Mesenchymal stem cell (in vitro differentiated cells and primary cell): ENCODE measurements at regions not wholly inside any gene's neighbourhood (a gene's known extent, or its start where the extent isn't known, plus 50 kb on each side); places are given as distances from the start of the nearest gene placed in this dataset.

Source experiments
- DNase-seq: peaks from one replicate; pipeline ENCODE4 v3.0.0-alpha.2; 2013
- H2AFZ ChIP-seq: one replicate; pipeline ENCODE4 v1.6.1; 2013; ENCODE audit warnings: low read depth, mild to moderate bottlenecking, control low read depth, inconsistent platforms, low read length, moderate library complexity
- H2AK5ac ChIP-seq: 2 replicates; pipeline ENCODE4 v1.6.1; 2013; ENCODE audit warnings: low read length, moderate library complexity, mild to moderate bottlenecking, inconsistent platforms; ENCODE audit not compliant: severe bottlenecking
- H2BK120ac ChIP-seq: one replicate; pipeline ENCODE4 v1.6.1; 2013; ENCODE audit warnings: low read depth, mild to moderate bottlenecking, inconsistent platforms, low read length, moderate library complexity
- H2BK12ac ChIP-seq, 2 experiments: one replicate each; pipeline ENCODE4 v1.6.1; 2013; ENCODE audit warnings: inconsistent platforms in 2 of 2, low read length in 2 of 2, mild to moderate bottlenecking in 2 of 2, moderate library complexity in 2 of 2, control low read depth in 1 of 2
- H2BK15ac ChIP-seq: one replicate; pipeline ENCODE4 v1.6.1; 2013; ENCODE audit warnings: mild to moderate bottlenecking, low read depth, inconsistent platforms; ENCODE audit not compliant: poor library complexity, severe bottlenecking
- H2BK5ac ChIP-seq: 2 replicates; pipeline ENCODE4 v1.6.1; 2013; ENCODE audit warnings: low read depth, mild to moderate bottlenecking, low read length, control low read depth, inconsistent platforms; ENCODE audit not compliant: poor library complexity, severe bottlenecking
- H3K14ac ChIP-seq, 2 experiments: one replicate each; pipeline ENCODE4 v1.6.1; 2013; ENCODE audit warnings: inconsistent platforms in 2 of 2, low read length in 2 of 2, control low read depth in 1 of 2, mild to moderate bottlenecking in 1 of 2, moderate library complexity in 1 of 2
- H3K18ac ChIP-seq, 2 experiments: one replicate each; pipeline ENCODE4 v1.6.1; 2013; ENCODE audit warnings: inconsistent platforms in 2 of 2, low read length in 2 of 2, control low read depth in 1 of 2, low read depth in 1 of 2, mild to moderate bottlenecking in 1 of 2
- H3K23ac ChIP-seq, 2 experiments: one replicate each; pipeline ENCODE4 v1.6.1; 2013; ENCODE audit warnings: inconsistent platforms in 2 of 2, low read length in 2 of 2, mild to moderate bottlenecking in 2 of 2, moderate library complexity in 2 of 2, control low read depth in 1 of 2
- H3K27ac ChIP-seq: 2 replicates; pipeline ENCODE4 v1.5.1; 2013; ENCODE audit warnings: mild to moderate bottlenecking, moderate library complexity, low read length, control low read depth, inconsistent platforms; ENCODE audit not compliant: poor library complexity, severe bottlenecking
- H3K27me3 ChIP-seq, 2 experiments: 2 replicates each; pipeline versions ENCODE4 v1.6.1 to v1.7.0; 2013; ENCODE audit warnings: low read length in 2 of 2, mild to moderate bottlenecking in 2 of 2, moderate library complexity in 2 of 2, control low read depth in 1 of 2, inconsistent platforms in 1 of 2; ENCODE audit not compliant: control insufficient read depth in 1 of 2, insufficient read depth in 1 of 2
- H3K36me3 ChIP-seq, 2 experiments: 2 replicates each; pipeline versions ENCODE4 v1.6.1 to v1.7.0; 2013; ENCODE audit warnings: low read length in 2 of 2, control low read depth in 1 of 2, inconsistent platforms in 1 of 2, low read depth in 1 of 2, mild to moderate bottlenecking in 1 of 2; ENCODE audit not compliant: insufficient read depth in 2 of 2, control insufficient read depth in 1 of 2
- H3K4ac ChIP-seq, 2 experiments: one replicate each; pipeline ENCODE4 v1.6.1; 2013; ENCODE audit warnings: inconsistent platforms in 2 of 2, low read length in 2 of 2, mild to moderate bottlenecking in 2 of 2, moderate library complexity in 2 of 2, control low read depth in 1 of 2, low read depth in 1 of 2
- H3K4me1 ChIP-seq: 2 replicates; pipeline ENCODE4 v1.6.1; 2013; ENCODE audit warnings: low read depth, low read length, control low read depth; ENCODE audit not compliant: control insufficient read depth, insufficient read depth
- H3K4me2 ChIP-seq: 2 replicates; pipeline ENCODE4 v1.6.1; 2013; ENCODE audit warnings: low read length, mild to moderate bottlenecking, inconsistent platforms; ENCODE audit not compliant: poor library complexity, severe bottlenecking
- H3K4me3 ChIP-seq, 2 experiments: 2 replicates each; pipeline versions ENCODE4 v1.5.1 to v1.7.0; 2013; ENCODE audit warnings: low read length in 2 of 2, mild to moderate bottlenecking in 2 of 2, control low read depth in 1 of 2, low read depth in 1 of 2; ENCODE audit not compliant: insufficient read depth in 1 of 2
- H3K79me1 ChIP-seq: replicated peaks from 2 replicates; pipeline ENCODE4 v1.6.1; 2013; ENCODE audit warnings: mild to moderate bottlenecking, control low read depth, low read length, inconsistent platforms; ENCODE audit not compliant: poor library complexity, severe bottlenecking
- H3K9ac ChIP-seq: 2 replicates; pipeline ENCODE4 v1.7.0; 2013; ENCODE audit warnings: mild to moderate bottlenecking, low read length, moderate library complexity
- H3K9me3 ChIP-seq: 2 replicates; pipeline ENCODE4 v1.7.0; 2013; ENCODE audit warnings: mild to moderate bottlenecking, low read length; ENCODE audit not compliant: control insufficient read depth
- H4K8ac ChIP-seq: one replicate; pipeline ENCODE4 v1.6.1; 2013; ENCODE audit warnings: inconsistent platforms, mild to moderate bottlenecking, low read length, moderate library complexity
- H4K91ac ChIP-seq: one replicate; pipeline ENCODE4 v1.6.1; 2013; ENCODE audit warnings: mild to moderate bottlenecking, low read length, inconsistent platforms
- WGBS: methylation state at CpG from one replicate; pipeline ENCODE4 v1.1.7; 2013; ENCODE audit warnings: mixed read lengths; 5-methylcytosine and 5-hydroxymethylcytosine counted together

DNA sequence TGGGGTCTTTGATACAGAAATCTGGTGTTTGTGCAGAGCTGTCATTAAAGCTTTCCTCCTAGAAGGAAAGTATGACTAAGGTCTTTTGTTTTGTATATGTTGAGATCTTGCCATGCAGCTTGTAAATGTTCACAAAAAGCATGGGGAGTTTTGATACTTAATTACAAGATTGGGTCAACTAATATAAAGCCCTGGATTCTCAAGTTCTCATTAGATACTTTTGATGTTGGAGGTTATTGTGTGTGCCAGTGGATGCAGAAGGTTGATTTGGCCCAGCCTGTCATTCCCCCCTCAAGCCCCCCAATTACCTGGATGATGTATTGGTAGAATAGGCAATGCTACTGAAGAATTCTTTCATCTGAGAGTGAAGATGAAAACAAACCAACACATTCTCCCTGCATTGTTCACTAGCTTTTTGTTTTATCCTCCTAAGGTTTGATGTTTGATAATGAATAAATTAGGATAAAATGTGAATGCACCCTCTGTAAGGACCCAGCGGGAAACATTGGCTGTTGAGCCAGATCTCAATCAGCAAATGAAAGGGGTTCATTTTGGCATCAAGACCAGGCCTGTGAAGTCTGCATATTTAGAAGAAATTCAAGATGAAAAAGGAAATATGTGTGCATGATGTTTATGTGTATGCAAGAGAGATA is 61.9 kb upstream of the ADAMTS19 start:
- H3K23ac ChIP-seq, result no peak overlapping the region
- no peak overlapping the region for H3K18ac ChIP-seq
- no peak overlapping the region for H4K91ac ChIP-seq
- WGBS, result 80% methylated on average over 1 of the region's 1 CpG
- no peak overlapping the region for H3K4me2 ChIP-seq
- no peak overlapping the region for H2BK15ac ChIP-seq
- peak overlapping the region in 1 of 2 experiments; percentile 77 for H2BK12ac ChIP-seq
- H2AK5ac ChIP-seq, result no peak overlapping the region
- H2BK120ac ChIP-seq, result no peak overlapping the region
- H3K4me3 ChIP-seq, result no peak overlapping the region
- H4K8ac ChIP-seq, result no peak overlapping the region
- no peaks in the 10 kb centered on the region for H3K9me3 ChIP-seq
- DNase-seq, result no peak
- no peak overlapping the region for H2AFZ ChIP-seq
- no peak overlapping the region for H3K14ac ChIP-seq
- H3K4me1 ChIP-seq, result no peaks in the 10 kb centered on the region
- H3K79me1 ChIP-seq, result no peaks in the 10 kb centered on the region
- no peaks in the 10 kb centered on the region for H3K36me3 ChIP-seq
- no peaks in the 10 kb centered on the region for H3K27me3 ChIP-seq
- H3K9ac ChIP-seq, result no peak overlapping the region
- no peak overlapping the region for H3K4ac ChIP-seq
- no peak overlapping the region for H3K27ac ChIP-seq
- no peak overlapping the region for H2BK5ac ChIP-seq

GRCh38 chr5:129399069-129399468 is 61.0 kb upstream of the ADAMTS19 start:
- Histone ChIP-seq H2BK15ac (no peak overlapping the region), H3K9me3 (no peaks in the 10 kb centered on the region), H2AFZ (no peak overlapping the region), H3K27me3 (no peaks in the 10 kb centered on the region), H3K4me1 (no peaks in the 10 kb centered on the region), H2BK120ac (peak overlapping the region; percentile 34), H3K14ac (no peak overlapping the region), H4K8ac (no peak overlapping the region), H3K4me2 (no peak overlapping the region), H3K27ac (no peak overlapping the region), H3K18ac (no peak overlapping the region), H4K91ac (no peak overlapping the region), H3K9ac (no peak overlapping the region), H3K79me1 (no peaks in the 10 kb centered on the region), H2BK5ac (no peak overlapping the region), H3K4me3 (no peak overlapping the region), H3K23ac (no peak overlapping the region), H3K4ac (no peak overlapping the region), H3K36me3 (no peaks in the 10 kb centered on the region), H2BK12ac (no peak overlapping the region), H2AK5ac (no peak overlapping the region)
- DNase-seq, result no peak
- no CpG with 5 or more reads among the region's 2 CpGs for WGBS

DNA sequence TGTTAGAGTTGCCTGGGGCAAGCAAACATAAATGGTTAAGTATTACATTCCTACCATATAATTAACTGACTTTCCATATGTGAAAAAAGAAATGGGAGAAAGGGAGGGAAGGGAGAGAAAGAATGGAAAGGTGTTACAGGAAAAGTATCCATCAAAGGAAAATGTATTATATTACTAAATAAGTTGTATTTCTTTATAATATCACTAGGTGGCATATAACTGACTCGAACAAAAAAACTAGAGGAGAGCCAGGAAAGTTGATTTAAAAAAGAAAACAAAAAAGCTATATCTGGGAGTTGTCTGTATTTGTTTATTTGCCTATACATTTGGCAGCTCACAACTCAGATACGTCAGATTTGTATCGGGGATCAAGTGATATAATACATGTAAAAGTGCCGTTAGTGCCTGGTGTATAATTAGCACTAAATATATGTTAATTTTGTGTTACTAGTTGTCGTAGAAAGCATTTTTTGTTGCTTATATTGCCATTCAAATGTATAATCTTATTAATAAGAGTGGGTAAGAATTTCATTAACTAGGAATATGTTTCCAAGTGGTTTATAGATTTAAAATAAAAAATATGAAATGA is 59.6 kb upstream of the ADAMTS19 start:
- H3K23ac ChIP-seq, result no peak overlapping the region
- peak overlapping the region; percentile 79 for H3K9ac ChIP-seq
- no peak overlapping the region for H3K4me2 ChIP-seq
- H3K27me3 ChIP-seq, result no peaks in the 10 kb centered on the region
- no peak overlapping the region for H2BK120ac ChIP-seq
- no peaks in the 10 kb centered on the region for H3K4me1 ChIP-seq
- H2BK12ac ChIP-seq, result no peak overlapping the region
- H3K9me3 ChIP-seq, result no peaks in the 10 kb centered on the region
- H2BK5ac ChIP-seq, result no peak overlapping the region
- no peak overlapping the region for H3K27ac ChIP-seq
- no peak overlapping the region for H2AK5ac ChIP-seq
- no peak overlapping the region for H2BK15ac ChIP-seq
- no peak overlapping the region for H3K4ac ChIP-seq
- H3K4me3 ChIP-seq, result no peak overlapping the region
- no peak overlapping the region for H4K8ac ChIP-seq
- no peak overlapping the region for H2AFZ ChIP-seq
- WGBS, result 85% methylated on average over 5 of the region's 5 CpGs
- no peak overlapping the region for H4K91ac ChIP-seq
- H3K18ac ChIP-seq, result no peak overlapping the region
- H3K79me1 ChIP-seq, result no peaks in the 10 kb centered on the region
- no peak overlapping the region for H3K14ac ChIP-seq
- H3K36me3 ChIP-seq, result no peaks in the 10 kb centered on the region
- DNase-seq, result no peak

DNA sequence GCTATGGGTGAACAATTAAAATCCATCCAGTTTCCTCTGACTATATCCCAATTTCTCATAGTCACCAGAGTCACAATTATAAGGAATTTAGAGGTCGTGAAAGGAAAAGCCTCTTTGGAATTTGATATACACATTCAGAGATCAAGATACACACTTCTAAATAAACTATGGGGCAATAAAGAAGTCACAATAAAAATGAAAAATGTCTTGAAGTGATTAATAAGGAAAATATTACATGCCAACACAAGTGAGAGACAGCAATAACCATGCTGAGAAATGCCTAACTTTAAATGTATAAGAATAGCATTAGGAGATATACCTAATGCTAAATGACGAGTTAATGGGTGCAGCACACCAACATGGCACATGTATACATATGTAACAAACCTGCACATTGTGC is 54.9 kb upstream of the ADAMTS19 start:
- H3K4me3 ChIP-seq, result no peak overlapping the region
- H3K79me1 ChIP-seq, result no peaks in the 10 kb centered on the region
- DNase-seq, result no peak
- no peak overlapping the region for H2BK12ac ChIP-seq
- H3K23ac ChIP-seq, result no peak overlapping the region
- no peak overlapping the region for H2BK5ac ChIP-seq
- H2AK5ac ChIP-seq, result no peak overlapping the region
- H3K36me3 ChIP-seq, result no peaks in the 10 kb centered on the region
- H3K4me1 ChIP-seq, result no peaks in the 10 kb centered on the region
- no peak overlapping the region for H4K8ac ChIP-seq
- no peak overlapping the region for H2BK15ac ChIP-seq
- no peak overlapping the region for H2BK120ac ChIP-seq
- H3K18ac ChIP-seq, result no peak overlapping the region
- no peak overlapping the region for H3K14ac ChIP-seq
- H3K9me3 ChIP-seq, result no peaks in the 10 kb centered on the region
- H3K9ac ChIP-seq, result no peak overlapping the region
- H4K91ac ChIP-seq, result no peak overlapping the region
- no peak overlapping the region for H3K4me2 ChIP-seq
- no CpG with 5 or more reads among the region's 2 CpGs for WGBS
- no peaks in the 10 kb centered on the region for H3K27me3 ChIP-seq
- H3K27ac ChIP-seq, result no peak overlapping the region
- H3K4ac ChIP-seq, result no peak overlapping the region
- H2AFZ ChIP-seq, result no peak overlapping the region
